HepG2 (cell line): ENCODE measurements at regions not wholly inside any gene's neighbourhood (a gene's known extent, or its start where the extent isn't known, plus 50 kb on each side); places are given as distances from the start of the nearest gene placed in this dataset.

Experiments
- ATAC-seq: fragments of 200-7000 bp; cut with Tn5 transposase; 3 replicates; pipeline ENCODE4 v1.9.1; 2020; ENCODE audit warnings: mild to moderate bottlenecking, moderate library complexity
- BruUV-seq: library from RNA; stranded (reverse); fragments of 400-500 nt; replicated peaks from 2 replicates; lab custom pipeline; 2021; lab: Mats Ljungman, UMichigan
- CTCF ChIA-PET: fragments of 300-600 bp; formaldehyde crosslinking; extraction: SDS; loops from one replicate; lab custom pipeline; 2021; ENCODE audit warnings: low total read pairs, inconsistent platforms, low intra/inter-chr PET ratio; lab: Yijun Ruan, JAX
- POLR2A ChIA-PET: fragments of 350-600 bp; sonication (Branson Sonifier 250); formaldehyde crosslinking; loops from one replicate; lab custom pipeline; 2020; ENCODE audit warnings: antibody characterized with exemption, inconsistent platforms; lab: Yijun Ruan, JAX
- DNase-seq: peaks from one replicate; pipeline ENCODE4 v3.0.0-alpha.2; 2015; ENCODE audit warnings: low spot score
- FAIRE-seq: peaks from 3 replicates; lab custom pipeline; 2011; peaks lifted over from hg19 to GRCh38; lab: Jason Lieb, UNC
- H2AFZ ChIP-seq: one replicate; pipeline ENCODE4 v1.6.1; 2011; ENCODE audit warnings: low read length, inconsistent platforms
- H3K27ac ChIP-seq: fragments of 300-600 bp; 3 replicates; pipeline ENCODE4 v1.8.0; 2011; ENCODE audit warnings: mixed run types, mild to moderate bottlenecking, mixed read lengths, low read length, inconsistent platforms; ENCODE audit not compliant: insufficient read depth; ENCODE audit errors: extremely low read length
- H3K27me3 ChIP-seq, 2 experiments: fragments of 200-600 bp in 1 of 2; 2 replicates in 1 of 2; 3 replicates in 1 of 2; pipeline versions ENCODE4 v1.6.0 to v1.8.0; 2011; ENCODE audit warnings: low read length in 2 of 2, mild to moderate bottlenecking in 2 of 2, moderate library complexity in 2 of 2, inconsistent platforms in 1 of 2; ENCODE audit not compliant: insufficient read depth in 2 of 2, control insufficient read depth in 1 of 2
- H3K36me3 ChIP-seq, 2 experiments: fragments of 200-600 bp in 1 of 2; replicated peaks in 1 of 2; 2 replicates in 1 of 2; 3 replicates in 1 of 2; pipeline versions ENCODE4 v1.5.1 to v1.8.0; 2011; ENCODE audit warnings: low read length in 2 of 2, inconsistent platforms in 1 of 2; ENCODE audit not compliant: insufficient read depth in 2 of 2, control insufficient read depth in 1 of 2
- H3K4me1 ChIP-seq: 2 replicates; pipeline ENCODE4 v1.5.1; 2012; ENCODE audit warnings: low read length, inconsistent platforms; ENCODE audit not compliant: insufficient read depth
- H3K4me2 ChIP-seq: 2 replicates; pipeline ENCODE4 v1.6.0; 2011; ENCODE audit warnings: low read depth, low read length, inconsistent platforms
- H3K4me3 ChIP-seq, 3 experiments: fragments of 200-600 bp in 1 of 3; sonication (generic), shearing (Covaris generic) in 1 of 3; replicated peaks in 1 of 3; 2 replicates each; pipeline ENCODE4 v1.5.1; 2011 to 2016; ENCODE audit warnings: low read length in 3 of 3, inconsistent platforms in 2 of 3, low read depth in 2 of 3, mild to moderate bottlenecking in 2 of 3, control low read depth in 1 of 3, mixed read lengths in 1 of 3; ENCODE audit not compliant: insufficient read depth in 1 of 3
- H3K79me2 ChIP-seq: one replicate; pipeline ENCODE4 v1.6.1; 2011; ENCODE audit warnings: low read length, inconsistent platforms; ENCODE audit not compliant: insufficient read depth
- H3K9ac ChIP-seq: 2 replicates; pipeline ENCODE4 v1.6.0; 2011; ENCODE audit warnings: mild to moderate bottlenecking, low read depth, low read length, inconsistent platforms; ENCODE audit not compliant: insufficient read depth
- H3K9me3 ChIP-seq: 2 replicates; pipeline ENCODE4 v1.5.1; 2012; ENCODE audit warnings: mild to moderate bottlenecking, low read length
- H4K20me1 ChIP-seq: 2 replicates; pipeline ENCODE4 v1.6.0; 2011; ENCODE audit warnings: inconsistent platforms, mild to moderate bottlenecking, low read length, moderate library complexity; ENCODE audit not compliant: insufficient read depth
- ARHGAP35 ChIP-seq: sonication (generic); formaldehyde crosslinking; IDR thresholded peaks from 2 replicates; pipeline ENCODE4 v1.9.0; 2022; ENCODE audit warnings: mild to moderate bottlenecking, inconsistent platforms, moderate library complexity, missing genetic modification reagents, borderline replicate concordance
- DPF2 ChIP-seq: sonication (generic); formaldehyde crosslinking; IDR thresholded peaks from 2 replicates; pipeline ENCODE4 v1.4.0; 2020; ENCODE audit warnings: mild to moderate bottlenecking, low read depth, missing genetic modification reagents, borderline replicate concordance
- E2F2 ChIP-seq: sonication (generic); formaldehyde crosslinking; IDR thresholded peaks from 2 replicates; pipeline ENCODE4 v1.4.0; 2020; ENCODE audit warnings: missing genetic modification reagents, borderline replicate concordance
- EED ChIP-seq: sonication (generic); formaldehyde crosslinking; IDR thresholded peaks from 2 replicates; pipeline ENCODE4 v1.5.0; 2020; ENCODE audit warnings: mild to moderate bottlenecking, missing genetic modification reagents
- FOXM1 ChIP-seq: sonication (generic); formaldehyde crosslinking; IDR thresholded peaks from 2 replicates; pipeline ENCODE4 v1.5.0; 2020; ENCODE audit warnings: missing genetic modification reagents
- KMT2B ChIP-seq: IDR thresholded peaks from 2 replicates; pipeline ENCODE4 v1.6.1; 2016; ENCODE audit warnings: missing genetic modification reagents, missing compliant biosample characterization
- SMAD3 ChIP-seq: sonication (generic); formaldehyde crosslinking; IDR thresholded peaks from 2 replicates; pipeline ENCODE4 v1.4.0; 2020; ENCODE audit warnings: missing genetic modification reagents
- ZC3H4 ChIP-seq: sonication (generic); formaldehyde crosslinking; IDR thresholded peaks from 2 replicates; pipeline ENCODE4 v1.4.0; 2020; ENCODE audit warnings: missing genetic modification reagents, borderline replicate concordance
- ZNF180 ChIP-seq: sonication (generic); formaldehyde crosslinking; IDR thresholded peaks from 2 replicates; pipeline ENCODE4 v1.4.0; 2020; ENCODE audit warnings: low read depth, missing genetic modification reagents, borderline replicate concordance
- ZNF3 ChIP-seq: IDR thresholded peaks from 2 replicates; pipeline ENCODE4 v1.7.0; 2017; ENCODE audit warnings: inconsistent platforms
- ZNF749 ChIP-seq: sonication (generic); formaldehyde crosslinking; IDR thresholded peaks from 2 replicates; pipeline ENCODE4 v1.8.0; 2022; ENCODE audit warnings: mild to moderate bottlenecking, missing genetic modification reagents, moderate library complexity, borderline replicate concordance
- WGBS: methylation state at CpG from one replicate; pipeline ENCODE4 v1.1.6; 2017; ENCODE audit warnings: low lambda C conversion rate; 5-methylcytosine and 5-hydroxymethylcytosine counted together
- in situ Hi-C: cut with HindIII; loops from 2 replicates; pipeline ENCODE4 v1.10.0; 2017; ENCODE audit warnings: low pct_unique_long_range_greater_than_20kb; ENCODE audit not compliant: extremely low pct_ligation_motif_present
- intact Hi-C: fragments of 100-400 bp; cut with micrococcal nuclease; formaldehyde crosslinking; loops from one replicate; pipeline ENCODE4 v1.10.0; 2022; ENCODE audit not compliant: unreplicated experiment
- TF ChIP-seq, protein P1 (sequence below): fragments of 450-650 bp; IDR thresholded peaks from 2 replicates; pipeline ENCODE4 v1.6.1; 2017; ENCODE audit warnings: mild to moderate bottlenecking

GRCh38 chr5:105970919-105971318, 1699.8 kb downstream of the EFNA5 start (continued):
- TF ChIP-seq, protein P1, sequence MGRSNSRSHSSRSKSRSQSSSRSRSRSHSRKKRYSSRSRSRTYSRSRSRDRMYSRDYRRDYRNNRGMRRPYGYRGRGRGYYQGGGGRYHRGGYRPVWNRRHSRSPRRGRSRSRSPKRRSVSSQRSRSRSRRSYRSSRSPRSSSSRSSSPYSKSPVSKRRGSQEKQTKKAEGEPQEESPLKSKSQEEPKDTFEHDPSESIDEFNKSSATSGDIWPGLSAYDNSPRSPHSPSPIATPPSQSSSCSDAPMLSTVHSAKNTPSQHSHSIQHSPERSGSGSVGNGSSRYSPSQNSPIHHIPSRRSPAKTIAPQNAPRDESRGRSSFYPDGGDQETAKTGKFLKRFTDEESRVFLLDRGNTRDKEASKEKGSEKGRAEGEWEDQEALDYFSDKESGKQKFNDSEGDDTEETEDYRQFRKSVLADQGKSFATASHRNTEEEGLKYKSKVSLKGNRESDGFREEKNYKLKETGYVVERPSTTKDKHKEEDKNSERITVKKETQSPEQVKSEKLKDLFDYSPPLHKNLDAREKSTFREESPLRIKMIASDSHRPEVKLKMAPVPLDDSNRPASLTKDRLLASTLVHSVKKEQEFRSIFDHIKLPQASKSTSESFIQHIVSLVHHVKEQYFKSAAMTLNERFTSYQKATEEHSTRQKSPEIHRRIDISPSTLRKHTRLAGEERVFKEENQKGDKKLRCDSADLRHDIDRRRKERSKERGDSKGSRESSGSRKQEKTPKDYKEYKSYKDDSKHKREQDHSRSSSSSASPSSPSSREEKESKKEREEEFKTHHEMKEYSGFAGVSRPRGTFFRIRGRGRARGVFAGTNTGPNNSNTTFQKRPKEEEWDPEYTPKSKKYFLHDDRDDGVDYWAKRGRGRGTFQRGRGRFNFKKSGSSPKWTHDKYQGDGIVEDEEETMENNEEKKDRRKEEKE = no peak
- no peak for TF ChIP-seq E2F2 (CRISPR knock-in tag)

GRCh38 chr5:105968981-105969380, 1701.8 kb downstream of the EFNA5 start:
- Histone ChIP-seq H3K4me3 (no peak overlapping the region), H2AFZ (no peak overlapping the region), H4K20me1 (no peaks in the 10 kb centered on the region), H3K9ac (no peak overlapping the region), H3K4me2 (no peak overlapping the region), H3K27me3 (no peaks in the 10 kb centered on the region), H3K36me3 (no peaks in the 10 kb centered on the region), H3K79me2 (no peaks in the 10 kb centered on the region), H3K4me1 (no peaks in the 10 kb centered on the region), H3K9me3 (no peaks in the 10 kb centered on the region), H3K27ac (no peak overlapping the region)
- TF ChIP-seq DPF2 (CRISPR knock-in tag) = no peak
- TF ChIP-seq EED (CRISPR knock-in tag) = no peak
- TF ChIP-seq ZC3H4 (CRISPR knock-in tag) = no peak
- no peak for TF ChIP-seq ZNF749 (CRISPR knock-in tag)
- no peak for TF ChIP-seq FOXM1 (CRISPR knock-in tag)
- no peak for TF ChIP-seq KMT2B
- TF ChIP-seq ZNF180 = no peak
- TF ChIP-seq ZNF3 (CRISPR knock-in tag) = no peak
- no peak for TF ChIP-seq ARHGAP35 (CRISPR knock-in tag)
- TF ChIP-seq SMAD3 = no peak
- BruUV-seq = no TSS peak
- ChIA-PET CTCF (no interaction called here), POLR2A (no interaction called here)
- in situ Hi-C loops (no loop called here), intact Hi-C loops (no loop called here)
- FAIRE-seq (no peak), ATAC-seq (no peak), DNase-seq (no peak)
- WGBS = 0% methylated on average over 3 of the region's 3 CpGs
